ENCODE measurements at regions not wholly inside any gene's neighbourhood (a gene's known extent, or its start where the extent isn't known, plus 50 kb on each side); places are given as distances from the start of the nearest gene placed in this dataset.
"Not testable (repeated sequence)": the region's sequence is repeated elsewhere in the genome, so short reads cannot be mapped to it uniquely, and the experiment has no call there.

DNA sequence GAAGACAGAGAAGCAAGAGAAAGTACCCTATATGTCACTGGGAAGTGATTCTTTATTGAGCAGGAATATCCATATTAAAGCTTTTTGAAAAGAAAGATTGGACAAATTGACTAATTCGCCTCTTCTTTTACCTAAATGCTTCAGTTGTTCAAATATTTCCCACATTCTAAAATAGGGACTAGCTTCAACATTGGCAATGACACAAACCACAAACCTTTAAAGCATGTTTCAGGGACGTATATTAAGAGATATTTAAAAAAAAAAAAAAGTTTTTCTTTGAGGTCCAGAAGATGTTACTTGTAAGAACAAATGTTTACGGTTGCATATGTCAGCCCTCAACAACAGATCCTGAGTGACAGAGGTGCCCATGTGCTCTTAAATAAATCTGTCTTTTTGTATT lies 235.0 kb upstream of the NFIA start:
- intact Hi-C loops (cut with DNase I), result no loop called here
- no peak overlapping the region for H3K4me3 ChIP-seq
- no peaks in the 10 kb centered on the region for H3K27me3 ChIP-seq
- H3K9me3 ChIP-seq, result peaks cover 0 to 8% (median 0%) of the 10 kb centered on the region in 4 donors
- no peak for DNase-seq
- H3K4me1 ChIP-seq, result no peaks in the 10 kb centered on the region
- H3K36me3 ChIP-seq, result no peaks in the 10 kb centered on the region
- TF ChIP-seq EP300 (IDR thresholded peaks at IDR 0.05) (no peak), POLR2A (IDR thresholded peaks at IDR 0.05) (no peak), POLR2AphosphoS5 (IDR thresholded peaks at IDR 0.05) (no peak)
- TF ChIP-seq, protein P1, sequence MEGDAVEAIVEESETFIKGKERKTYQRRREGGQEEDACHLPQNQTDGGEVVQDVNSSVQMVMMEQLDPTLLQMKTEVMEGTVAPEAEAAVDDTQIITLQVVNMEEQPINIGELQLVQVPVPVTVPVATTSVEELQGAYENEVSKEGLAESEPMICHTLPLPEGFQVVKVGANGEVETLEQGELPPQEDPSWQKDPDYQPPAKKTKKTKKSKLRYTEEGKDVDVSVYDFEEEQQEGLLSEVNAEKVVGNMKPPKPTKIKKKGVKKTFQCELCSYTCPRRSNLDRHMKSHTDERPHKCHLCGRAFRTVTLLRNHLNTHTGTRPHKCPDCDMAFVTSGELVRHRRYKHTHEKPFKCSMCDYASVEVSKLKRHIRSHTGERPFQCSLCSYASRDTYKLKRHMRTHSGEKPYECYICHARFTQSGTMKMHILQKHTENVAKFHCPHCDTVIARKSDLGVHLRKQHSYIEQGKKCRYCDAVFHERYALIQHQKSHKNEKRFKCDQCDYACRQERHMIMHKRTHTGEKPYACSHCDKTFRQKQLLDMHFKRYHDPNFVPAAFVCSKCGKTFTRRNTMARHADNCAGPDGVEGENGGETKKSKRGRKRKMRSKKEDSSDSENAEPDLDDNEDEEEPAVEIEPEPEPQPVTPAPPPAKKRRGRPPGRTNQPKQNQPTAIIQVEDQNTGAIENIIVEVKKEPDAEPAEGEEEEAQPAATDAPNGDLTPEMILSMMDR (IDR thresholded peaks at IDR 0.05), result no peak
- no peak overlapping the region for H3K27ac ChIP-seq
- 84 to 85% methylated on average over 3 of the region's 3 CpGs for WGBS, 2 donors

DNA sequence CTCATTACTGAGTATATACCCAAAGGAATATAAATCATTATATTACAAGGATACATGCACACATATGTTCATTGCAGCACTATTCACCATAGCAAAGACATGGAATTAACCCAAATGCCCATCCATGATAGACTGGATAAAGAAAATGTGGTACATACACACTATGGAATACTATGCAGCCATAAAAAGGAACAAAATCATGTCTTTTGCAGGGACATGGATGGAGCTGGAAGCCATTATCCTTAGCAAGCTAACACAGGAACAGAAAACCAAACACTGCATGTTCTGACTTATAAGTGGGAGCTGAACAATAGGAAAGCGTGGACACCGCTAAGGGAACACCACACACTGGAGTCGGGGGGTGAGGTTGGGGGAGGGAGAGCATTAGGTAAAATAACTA lies 236.7 kb upstream of the NFIA start:
- H3K36me3 ChIP-seq; H3K27me3 ChIP-seq; DNase-seq; H3K27ac ChIP-seq; H3K9me3 ChIP-seq; H3K4me3 ChIP-seq; H3K4me1 ChIP-seq; intact Hi-C loops (cut with DNase I): not testable (repeated sequence)
- WGBS, 2 donors, result 97 to 98% methylated on average over 3 of the region's 3 CpGs

DNA sequence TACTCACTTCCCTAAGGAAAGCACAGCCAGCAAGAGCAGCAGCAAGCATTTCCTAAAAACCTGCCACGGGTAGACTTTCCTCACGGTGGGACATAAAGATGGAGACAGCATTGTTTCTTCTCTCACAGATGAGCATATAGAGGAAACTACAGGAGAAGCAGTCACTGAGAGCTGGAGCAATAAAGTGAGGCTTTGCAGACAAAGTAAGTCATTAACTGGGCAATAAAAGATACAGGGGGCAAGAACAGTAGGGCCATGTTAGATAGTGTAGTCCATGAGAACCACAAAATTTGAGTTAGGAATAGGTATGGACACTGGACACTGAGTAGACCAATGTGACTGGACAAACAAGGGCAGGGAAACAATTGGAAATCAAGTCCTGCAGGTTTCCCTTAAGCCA lies 240.1 kb upstream of the NFIA start:
- no peaks in the 10 kb centered on the region for H3K27me3 ChIP-seq
- intact Hi-C loops (cut with DNase I), result no loop called here
- TF ChIP-seq POLR2AphosphoS5 (IDR thresholded peaks at IDR 0.05) (no peak), EP300 (IDR thresholded peaks at IDR 0.05) (no peak)
- H3K36me3 ChIP-seq, result no peaks in the 10 kb centered on the region
- H3K9me3 ChIP-seq, result peaks cover 0 to 5% (median 0%) of the 10 kb centered on the region in 4 donors
- no peak overlapping the region for H3K27ac ChIP-seq
- H3K4me1 ChIP-seq, result no peaks in the 10 kb centered on the region
- WGBS, 2 donors, result 13 to 65% methylated on average over 2 of the region's 2 CpGs
- H3K4me3 ChIP-seq, result no peak overlapping the region
- DNase-seq, result no peak

DNA sequence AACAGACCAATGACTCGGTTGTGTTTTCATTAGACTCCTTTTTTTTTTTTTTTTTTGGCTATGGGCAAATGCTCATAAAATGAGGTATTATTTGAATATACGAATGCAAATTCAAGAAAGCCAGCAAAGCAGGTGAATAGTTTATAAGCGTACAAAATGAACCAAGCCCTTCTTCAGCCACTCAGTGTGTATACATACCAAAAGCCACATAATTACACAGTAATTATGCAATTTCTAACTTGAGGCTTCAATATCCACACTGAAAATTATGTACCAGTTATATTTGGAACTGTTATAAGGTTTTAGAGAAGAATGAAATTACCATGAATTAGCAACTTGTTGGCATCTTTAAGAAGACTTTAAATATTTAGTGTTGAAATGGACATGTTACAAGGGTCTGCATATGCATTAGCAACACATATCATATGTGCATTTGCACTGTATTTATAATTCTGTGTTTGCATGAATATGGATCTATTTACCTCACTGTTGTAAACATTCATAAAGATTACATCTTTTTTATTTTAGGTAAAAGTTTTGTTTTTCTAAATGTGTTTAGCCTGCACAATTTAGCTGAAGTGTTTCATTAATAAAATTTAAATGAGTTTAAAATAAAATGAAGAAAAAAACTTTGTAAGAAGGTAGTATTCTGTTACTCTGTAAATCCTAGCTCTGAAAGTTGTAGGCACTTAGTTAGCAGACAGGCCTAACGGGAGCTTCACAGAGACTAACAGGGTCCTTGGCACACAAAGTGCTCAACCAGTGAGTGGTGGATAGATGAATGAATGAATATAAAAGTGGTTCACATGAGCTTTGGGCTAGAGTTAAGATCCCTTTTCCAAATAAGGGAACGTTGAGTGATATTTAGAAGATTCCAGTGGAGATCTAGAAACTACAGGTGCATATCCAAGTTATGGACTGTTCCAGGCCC lies 241.0 kb upstream of the NFIA start:
- intact Hi-C loops (cut with DNase I), result no loop called here
- no peaks in the 10 kb centered on the region for H3K36me3 ChIP-seq
- no peaks in the 10 kb centered on the region for H3K27me3 ChIP-seq
- DNase-seq, result no peak
- TF ChIP-seq POLR2AphosphoS5 (IDR thresholded peaks at IDR 0.05), result no peak
- TF ChIP-seq, protein P1 (IDR thresholded peaks at IDR 0.05), result no peak
- no peak for TF ChIP-seq POLR2A (IDR thresholded peaks at IDR 0.05)
- TF ChIP-seq EP300 (IDR thresholded peaks at IDR 0.05), result no peak
- peaks cover 0 to 5% (median 0%) of the 10 kb centered on the region in 4 donors for H3K9me3 ChIP-seq
- H3K27ac ChIP-seq, result no peak overlapping the region
- 67 to 81% methylated on average over 5 of the region's 5 CpGs for WGBS, 2 donors
- no peak overlapping the region for H3K4me3 ChIP-seq
- no peaks in the 10 kb centered on the region for H3K4me1 ChIP-seq

DNA sequence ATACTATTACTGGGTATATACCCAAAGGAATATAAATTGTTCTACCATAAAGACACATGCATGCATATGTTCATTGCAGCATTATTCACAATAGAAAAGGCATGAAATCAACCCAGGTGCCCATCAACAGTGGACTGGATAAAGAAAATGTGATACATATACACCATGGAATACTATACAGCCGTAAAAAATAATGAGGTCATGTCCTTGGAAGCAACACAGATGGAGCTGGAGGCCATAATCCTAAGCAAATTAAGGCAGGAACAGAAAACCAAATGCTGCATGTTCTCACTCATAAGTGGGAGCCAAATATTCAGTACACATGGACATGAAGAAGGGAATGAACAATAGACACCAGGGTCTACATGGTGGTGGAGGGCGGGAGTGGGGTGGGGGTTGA lies 241.9 kb upstream of the NFIA start:
- H3K4me1 ChIP-seq; H3K27ac ChIP-seq; DNase-seq; H3K36me3 ChIP-seq; H3K4me3 ChIP-seq; H3K27me3 ChIP-seq; H3K9me3 ChIP-seq; intact Hi-C loops (cut with DNase I): not testable (repeated sequence)
- WGBS, 2 donors, result 97% methylated on average over 2 of the region's 2 CpGs

DNA sequence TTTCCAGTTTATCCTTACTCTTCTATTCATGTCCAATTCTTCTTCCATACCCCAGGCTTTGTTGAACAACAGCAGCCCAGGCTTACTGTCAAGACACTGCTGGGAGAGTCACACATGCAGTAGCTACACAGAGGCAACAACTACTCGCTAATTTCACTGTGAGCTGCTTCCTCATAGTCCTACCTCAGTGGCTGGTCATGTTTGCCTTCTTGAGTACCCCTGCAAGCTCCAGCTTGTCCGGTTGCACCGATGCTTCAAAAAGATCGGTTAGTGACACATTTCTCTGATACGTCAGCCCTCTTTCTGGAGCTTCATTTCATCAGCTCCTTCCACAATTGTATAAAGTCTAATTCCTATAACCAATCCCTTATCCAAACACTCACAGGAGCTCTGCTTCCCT lies 246.7 kb upstream of the NFIA start:
- DNase-seq, result no peak
- intact Hi-C loops (cut with DNase I), result no loop called here
- Histone ChIP-seq H3K9me3 (no peaks in the 10 kb centered on the region), H3K4me3 (no peak overlapping the region), H3K27ac (no peak overlapping the region), H3K36me3 (no peaks in the 10 kb centered on the region), H3K27me3 (no peaks in the 10 kb centered on the region), H3K4me1 (no peaks in the 10 kb centered on the region)
- no peak for TF ChIP-seq POLR2A (IDR thresholded peaks at IDR 0.05)
- no peak for TF ChIP-seq POLR2AphosphoS5 (IDR thresholded peaks at IDR 0.05)
- no peak for TF ChIP-seq EP300 (IDR thresholded peaks at IDR 0.05)
- TF ChIP-seq, protein P1 (IDR thresholded peaks at IDR 0.05), result no peak
- whole genome bisulfite sequencing, 2 donors, result 29 to 76% methylated on average over 5 of the region's 5 CpGs
